AG09319 (cell line): ENCODE measurements at regions not wholly inside any gene's neighbourhood (a gene's known extent, or its start where the extent isn't known, plus 50 kb on each side); places are given as distances from the start of the nearest gene placed in this dataset.

Experiments
- DNase-seq: peaks from one replicate; pipeline ENCODE4 v3.0.0-alpha.2; 2010; ENCODE audit warnings: low read depth; ENCODE audit errors: extremely low read depth
- TF ChIP-seq, protein P1 (sequence below): IDR thresholded peaks from 2 replicates; pipeline ENCODE4 v1.5.1; 2011; ENCODE audit warnings: low read depth, mild to moderate bottlenecking, inconsistent platforms, low read length, moderate library complexity

DNA sequence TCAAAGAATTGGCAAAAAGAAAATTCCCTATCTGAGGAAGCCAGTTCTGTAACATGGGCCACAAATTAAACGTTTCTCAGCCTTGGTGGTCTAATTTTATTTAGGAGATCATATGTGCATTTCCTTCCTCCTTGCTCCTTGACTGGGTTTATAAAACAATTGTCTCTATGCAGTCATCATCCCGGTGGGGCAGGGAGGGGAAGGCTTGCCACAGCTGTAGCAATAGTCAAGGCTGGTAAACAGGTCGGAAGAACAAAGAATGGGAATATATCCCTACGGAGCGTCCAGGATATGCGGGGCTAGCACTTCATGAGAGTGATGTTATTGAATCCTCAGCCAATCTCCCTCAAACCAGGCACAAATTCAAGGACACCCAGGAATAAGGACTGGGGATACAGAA, 143.8 kb downstream of the RNF152 start:
- TF ChIP-seq, protein P1, sequence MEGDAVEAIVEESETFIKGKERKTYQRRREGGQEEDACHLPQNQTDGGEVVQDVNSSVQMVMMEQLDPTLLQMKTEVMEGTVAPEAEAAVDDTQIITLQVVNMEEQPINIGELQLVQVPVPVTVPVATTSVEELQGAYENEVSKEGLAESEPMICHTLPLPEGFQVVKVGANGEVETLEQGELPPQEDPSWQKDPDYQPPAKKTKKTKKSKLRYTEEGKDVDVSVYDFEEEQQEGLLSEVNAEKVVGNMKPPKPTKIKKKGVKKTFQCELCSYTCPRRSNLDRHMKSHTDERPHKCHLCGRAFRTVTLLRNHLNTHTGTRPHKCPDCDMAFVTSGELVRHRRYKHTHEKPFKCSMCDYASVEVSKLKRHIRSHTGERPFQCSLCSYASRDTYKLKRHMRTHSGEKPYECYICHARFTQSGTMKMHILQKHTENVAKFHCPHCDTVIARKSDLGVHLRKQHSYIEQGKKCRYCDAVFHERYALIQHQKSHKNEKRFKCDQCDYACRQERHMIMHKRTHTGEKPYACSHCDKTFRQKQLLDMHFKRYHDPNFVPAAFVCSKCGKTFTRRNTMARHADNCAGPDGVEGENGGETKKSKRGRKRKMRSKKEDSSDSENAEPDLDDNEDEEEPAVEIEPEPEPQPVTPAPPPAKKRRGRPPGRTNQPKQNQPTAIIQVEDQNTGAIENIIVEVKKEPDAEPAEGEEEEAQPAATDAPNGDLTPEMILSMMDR, result no peak
- DNase-seq, result no peak

DNA sequence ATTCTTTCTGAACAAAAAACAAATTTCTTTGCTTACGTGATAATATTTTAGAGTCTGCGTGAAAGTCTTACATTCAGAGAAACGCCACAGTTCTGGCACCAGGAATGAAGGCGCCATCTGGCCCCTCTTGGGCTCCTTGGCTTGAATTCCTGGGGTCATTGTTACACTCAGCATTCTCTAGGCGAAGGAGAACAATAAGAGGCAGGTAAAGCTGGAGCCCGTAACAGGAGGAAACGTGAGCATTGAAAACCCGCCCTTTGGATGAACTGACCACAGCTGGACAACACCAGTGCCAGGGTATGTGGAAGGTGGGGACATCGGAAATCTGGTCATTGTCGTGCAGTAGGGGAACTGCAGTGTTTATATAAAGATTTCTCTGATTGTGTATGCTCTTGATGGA, 144.8 kb downstream of the RNF152 start:
- DNase-seq, result no peak
- TF ChIP-seq, protein P1, result no peak

DNA sequence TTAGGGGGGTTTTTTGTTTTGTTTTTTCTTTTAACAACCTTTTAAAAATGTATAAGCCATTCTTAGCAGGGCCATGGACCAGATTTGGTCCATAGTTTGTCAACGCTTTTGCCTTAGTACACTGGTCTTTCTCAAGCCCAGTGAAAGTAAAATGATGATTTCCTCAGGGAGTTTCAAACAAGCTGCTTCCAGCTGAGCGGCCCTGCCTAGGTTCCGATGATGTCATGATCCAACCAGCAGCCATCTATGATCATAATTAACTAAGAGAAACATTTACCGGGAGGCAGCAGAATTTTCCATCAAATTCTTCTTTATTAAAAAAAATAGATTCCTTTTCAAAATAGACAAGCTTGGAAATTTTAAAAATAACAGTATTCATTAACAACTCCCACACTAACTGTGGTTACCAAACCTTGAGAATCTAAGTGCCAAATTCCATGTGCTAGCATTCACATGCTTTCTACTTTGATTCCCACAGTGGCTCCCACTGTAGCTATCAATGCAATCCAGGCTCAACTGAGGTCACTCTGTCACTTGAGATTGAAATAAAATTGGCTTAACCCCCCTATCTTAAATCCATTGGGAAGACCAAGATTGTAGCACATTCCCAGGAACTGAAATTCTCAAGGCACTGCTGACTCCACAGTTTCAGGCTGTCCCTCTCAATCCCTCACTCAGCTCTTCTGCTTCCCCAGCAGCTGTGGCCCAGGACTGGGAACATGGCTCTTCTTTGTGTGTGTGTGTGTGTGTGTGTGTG, 148.9 kb downstream of the RNF152 start:
- DNase-seq, result no peak
- TF ChIP-seq, protein P1, result no peak

DNA sequence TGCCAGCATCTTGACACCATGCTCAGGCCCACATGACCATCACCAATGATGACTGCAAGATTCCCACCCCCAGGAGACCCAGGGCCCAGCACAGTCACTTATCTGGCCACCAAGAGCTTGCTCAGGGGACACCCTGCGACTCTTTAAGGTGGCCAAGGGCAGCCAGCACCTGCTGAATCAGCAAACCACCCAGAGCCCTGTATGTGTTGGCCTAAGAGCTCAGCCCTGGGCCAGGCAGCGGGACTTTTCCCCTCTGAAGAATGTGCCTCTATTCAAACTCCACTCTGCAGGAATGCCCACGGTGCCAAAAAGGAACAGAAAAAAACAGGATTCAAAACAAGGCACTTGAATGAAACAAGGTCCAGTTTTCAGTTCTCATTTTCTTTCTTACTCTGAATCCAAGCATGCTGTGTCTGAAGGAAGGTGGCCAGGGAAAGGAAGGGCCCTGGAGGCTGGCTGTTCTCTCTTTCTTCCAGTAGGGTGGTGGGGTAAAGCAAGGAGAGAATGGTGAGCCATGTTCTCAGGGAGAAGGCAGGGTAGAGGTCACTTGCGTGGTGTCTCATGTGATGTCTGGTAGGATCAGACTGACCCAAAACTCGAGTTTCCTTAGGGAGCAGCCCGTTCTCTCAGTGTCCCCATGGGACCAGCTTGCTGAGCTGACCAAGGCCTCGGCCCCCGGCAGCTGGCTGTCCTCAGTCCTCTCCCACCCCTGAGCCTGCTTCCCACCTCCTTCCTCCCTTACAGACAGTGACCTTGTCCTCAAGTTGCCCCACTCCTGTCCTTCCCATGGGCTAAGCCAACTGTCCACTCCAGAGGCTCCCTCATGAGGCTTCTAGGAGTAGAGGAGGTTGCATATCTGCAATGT, 150.0 kb downstream of the RNF152 start:
- TF ChIP-seq, protein P1, result no peak
- DNase-seq, result no peak

DNA sequence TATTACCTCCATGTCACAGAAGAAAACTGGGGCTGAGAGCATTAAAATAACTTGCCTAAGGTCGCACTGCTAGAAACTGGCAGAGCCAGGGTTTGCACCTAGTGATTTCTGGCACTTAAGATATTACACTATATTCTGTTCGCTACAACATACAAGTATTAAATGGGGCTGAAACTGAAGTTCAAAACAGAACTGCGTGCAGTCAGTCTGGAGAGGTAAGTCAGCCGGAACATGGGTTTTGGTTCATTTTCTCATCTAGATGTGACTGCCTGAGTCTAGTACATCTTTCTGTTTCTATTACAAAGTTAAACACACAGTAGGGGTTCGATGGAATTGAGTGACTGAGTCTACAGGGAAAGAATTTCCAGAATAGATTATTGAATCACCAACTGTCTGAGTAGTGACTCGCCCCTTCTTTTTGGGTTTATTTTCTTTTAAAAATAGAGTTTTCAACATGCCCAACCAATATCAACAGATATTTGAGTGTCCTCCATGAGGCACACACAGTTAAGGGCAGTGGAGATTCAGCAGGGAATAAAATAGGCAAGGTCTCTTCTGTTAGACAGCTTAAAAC, 150.8 kb downstream of the RNF152 start:
- no peak for DNase-seq
- TF ChIP-seq, protein P1, result no peak

DNA sequence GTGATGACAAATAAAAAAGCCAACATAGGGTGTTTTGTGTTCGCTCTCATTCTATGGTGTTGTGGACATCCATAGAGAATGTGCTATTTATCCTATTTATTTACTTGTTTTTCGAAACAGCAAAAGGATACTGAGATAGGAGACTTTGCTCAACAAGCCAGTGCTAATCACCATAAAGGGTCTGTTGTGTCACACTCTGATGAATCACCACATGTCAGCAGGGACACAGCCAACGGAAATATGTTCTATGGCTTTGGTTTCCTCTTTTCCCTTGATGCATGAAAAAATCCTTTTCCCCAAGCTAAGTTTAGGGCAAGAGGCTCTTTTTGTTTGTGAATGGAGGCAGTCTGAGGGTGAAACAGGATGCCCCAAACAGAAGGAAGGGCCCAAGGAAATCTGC, 154.3 kb downstream of the RNF152 start:
- no peak for DNase-seq
- TF ChIP-seq, protein P1, result no peak

DNA sequence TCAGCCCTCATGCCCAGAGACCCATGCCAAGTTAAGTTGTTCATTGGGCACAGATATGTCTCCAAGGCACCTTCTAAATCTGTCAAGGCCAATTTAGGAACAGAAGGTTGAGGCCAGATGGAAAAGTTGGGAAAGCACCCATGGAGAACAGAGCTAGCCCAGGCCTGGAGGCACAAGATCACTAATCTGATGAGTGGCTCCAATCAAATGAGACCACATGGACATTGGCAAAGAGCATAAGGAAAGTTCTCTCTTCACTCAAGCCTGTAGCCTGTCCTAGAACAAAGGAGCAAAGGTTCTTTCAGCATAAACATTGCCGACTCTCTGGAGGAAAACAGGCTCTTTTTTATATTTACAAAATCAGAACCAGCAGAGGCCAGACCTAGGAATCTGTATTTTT, 154.8 kb downstream of the RNF152 start:
- TF ChIP-seq, protein P1, result no peak
- no peak for DNase-seq
